Spleen (tissue), 7 donors: ENCODE measurements at regions not wholly inside any gene's neighbourhood (a gene's known extent, or its start where the extent isn't known, plus 50 kb on each side); places are given as distances from the start of the nearest gene placed in this dataset.

ENCODE experiments used
- POLR2A ChIP-seq, 3 donors: fragments of 450-650 bp; IDR thresholded peaks; one replicate each; pipeline ENCODE4 v1.5.1; 2017; ENCODE audit warnings: antibody characterized with exemption in 3 of 3, mild to moderate bottlenecking in 1 of 3
- POLR2AphosphoS5 ChIP-seq, 3 donors: sonication (generic); formaldehyde crosslinking; IDR thresholded peaks; one replicate each; pipeline ENCODE4 v1.5.1; 2017; ENCODE audit warnings: antibody characterized with exemption in 3 of 3
- TF ChIP-seq, protein P1 (sequence below), 11 experiments: fragments of 200-600 bp in 7 of 11; fragments of 450-650 bp in 4 of 11; sonication (generic) in 4 of 11; IDR thresholded peaks in 8 of 11; conservative IDR thresholded peaks in 3 of 11; 1 replicate in 7 of 11; 2 replicates in 4 of 11; pipeline versions ENCODE4 v1.4.0 to v1.8.0; 2016 to 2021; ENCODE audit warnings: antibody characterized with exemption in 11 of 11, inconsistent platforms in 4 of 11, mild to moderate bottlenecking in 1 of 11
- donor health status: DM: no; HTN: no; CAD: no; lungs with moderate emphysema.
- donor health status: DM: no; HTN: no; CAD: no.
- donor health status: DM: no; HTN: no; CAD: no.

DNA sequence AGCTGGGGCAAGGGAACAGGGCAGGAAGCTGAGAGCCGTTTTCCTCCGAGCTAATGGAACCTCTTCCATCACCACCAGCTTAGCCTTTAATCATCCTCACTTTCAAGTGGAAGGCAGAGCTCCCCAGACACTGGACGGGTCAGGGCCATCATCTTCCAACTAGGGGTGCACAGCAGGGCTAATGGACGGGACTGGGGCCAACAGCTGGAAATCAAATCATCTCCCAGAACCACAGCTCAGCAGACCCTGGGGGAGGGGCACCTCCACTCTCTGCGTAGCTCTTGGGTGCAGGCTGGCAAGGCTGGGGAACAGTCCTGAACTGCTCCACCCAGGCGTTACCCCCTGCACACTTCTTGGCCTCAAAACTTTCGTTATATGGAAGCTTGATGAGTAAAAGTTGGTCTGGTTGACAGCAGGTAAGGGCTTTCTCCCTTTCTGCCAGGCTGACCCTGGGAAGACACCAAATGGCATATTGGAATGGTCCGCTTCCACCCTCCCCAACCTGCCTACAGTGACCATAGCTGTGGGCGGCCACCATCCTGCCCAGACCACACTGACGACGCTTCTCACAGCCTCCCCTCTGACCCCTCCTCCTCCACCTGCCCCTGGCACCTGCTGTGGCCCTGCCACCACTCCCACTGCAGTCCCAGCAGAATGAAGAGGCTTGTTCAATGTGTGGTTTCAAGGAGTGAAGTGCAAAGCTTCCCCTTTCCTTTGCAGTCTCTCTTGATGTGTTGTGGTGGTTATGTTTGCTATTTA is 51.7 kb upstream of the RET start:
- TF ChIP-seq POLR2AphosphoS5 (IDR thresholded peaks at IDR 0.05) (no peak), POLR2A (IDR thresholded peaks at IDR 0.05) (no peak)
- TF ChIP-seq, protein P1, sequence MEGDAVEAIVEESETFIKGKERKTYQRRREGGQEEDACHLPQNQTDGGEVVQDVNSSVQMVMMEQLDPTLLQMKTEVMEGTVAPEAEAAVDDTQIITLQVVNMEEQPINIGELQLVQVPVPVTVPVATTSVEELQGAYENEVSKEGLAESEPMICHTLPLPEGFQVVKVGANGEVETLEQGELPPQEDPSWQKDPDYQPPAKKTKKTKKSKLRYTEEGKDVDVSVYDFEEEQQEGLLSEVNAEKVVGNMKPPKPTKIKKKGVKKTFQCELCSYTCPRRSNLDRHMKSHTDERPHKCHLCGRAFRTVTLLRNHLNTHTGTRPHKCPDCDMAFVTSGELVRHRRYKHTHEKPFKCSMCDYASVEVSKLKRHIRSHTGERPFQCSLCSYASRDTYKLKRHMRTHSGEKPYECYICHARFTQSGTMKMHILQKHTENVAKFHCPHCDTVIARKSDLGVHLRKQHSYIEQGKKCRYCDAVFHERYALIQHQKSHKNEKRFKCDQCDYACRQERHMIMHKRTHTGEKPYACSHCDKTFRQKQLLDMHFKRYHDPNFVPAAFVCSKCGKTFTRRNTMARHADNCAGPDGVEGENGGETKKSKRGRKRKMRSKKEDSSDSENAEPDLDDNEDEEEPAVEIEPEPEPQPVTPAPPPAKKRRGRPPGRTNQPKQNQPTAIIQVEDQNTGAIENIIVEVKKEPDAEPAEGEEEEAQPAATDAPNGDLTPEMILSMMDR (IDR thresholded peaks at IDR 0.05 in 8 of 11, conservative IDR thresholded peaks at IDR 0.05 in 3 of 11), result no peak
